Gastrocnemius medialis (tissue), 4 donors: ENCODE measurements at regions not wholly inside any gene's neighbourhood (a gene's known extent, or its start where the extent isn't known, plus 50 kb on each side); places are given as distances from the start of the nearest gene placed in this dataset.

Experiments used
- ATAC-seq, 2 donors: fragments of 150-250 bp; one replicate each; pipeline ENCODE4 v1.9.1; 2016
- DNase-seq, 2 donors: peaks; one replicate each; pipeline ENCODE4 v3.0.0-alpha.2; 2019
- H3K27ac ChIP-seq, 4 donors: fragments of 200-600 bp; sonication (generic); 1 replicate in 1 of 4; 2 replicates in 3 of 4; pipeline ENCODE4 v1.5.1; 2016 to 2018; ENCODE audit warnings: mild to moderate bottlenecking in 2 of 4, moderate library complexity in 1 of 4
- H3K27me3 ChIP-seq, 3 donors: fragments of 200-600 bp; sonication (generic) in 2 of 3; 1 replicate in 1 of 3; 2 replicates in 2 of 3; pipeline versions ENCODE4 v1.5.1 to v1.6.0; 2016 to 2019; ENCODE audit warnings: mild to moderate bottlenecking in 1 of 3, moderate library complexity in 1 of 3
- H3K36me3 ChIP-seq, 2 donors: fragments of 200-600 bp; sonication (generic) in 1 of 2; one replicate each; pipeline ENCODE4 v1.5.1; 2017 to 2018
- H3K4me1 ChIP-seq, 2 donors: fragments of 200-600 bp; sonication (generic) in 1 of 2; one replicate each; pipeline ENCODE4 v1.5.1; 2016 to 2017; ENCODE audit warnings: mild to moderate bottlenecking in 2 of 2
- H3K4me3 ChIP-seq, 4 donors: fragments of 200-600 bp; sonication (generic) in 3 of 4; 1 replicate in 1 of 4; 2 replicates in 3 of 4; pipeline ENCODE4 v1.5.1; 2016 to 2019; ENCODE audit warnings: mild to moderate bottlenecking in 2 of 4
- H3K9me3 ChIP-seq, 3 donors: fragments of 200-600 bp; sonication (generic) in 2 of 3; 1 replicate in 1 of 3; 2 replicates in 2 of 3; pipeline ENCODE4 v1.5.1; 2016 to 2019
- POLR2A ChIP-seq, 2 donors: fragments of 450-650 bp; IDR thresholded peaks; one replicate each; pipeline ENCODE4 v1.6.1; 2017; ENCODE audit warnings: antibody characterized with exemption in 2 of 2, mild to moderate bottlenecking in 2 of 2, moderate library complexity in 2 of 2
- in situ Hi-C, 4 donors: fragments of 200-750 bp; cut with MboI; loops; one replicate each; pipeline versions ENCODE4 v1.15.0 to v1.8.0; 2017; ENCODE audit warnings: low sequenced_read_pairs in 4 of 4
- intact Hi-C: fragments of 100-400 bp; cut with DNase I; formaldehyde crosslinking; loops from one replicate; pipeline ENCODE4 v1.15.1; 2023; ENCODE audit warnings: low total_unique reads
- TF ChIP-seq, protein P1 (sequence below), 5 experiments: fragments of 450-650 bp in 3 of 5; fragments of 200-600 bp in 2 of 5; sonication (generic) in 2 of 5; IDR thresholded peaks in 4 of 5; conservative IDR thresholded peaks in 1 of 5; 1 replicate in 4 of 5; 2 replicates in 1 of 5; pipeline ENCODE4 v1.5.1; 2016 to 2019; ENCODE audit warnings: antibody characterized with exemption in 5 of 5, mild to moderate bottlenecking in 3 of 5, moderate library complexity in 3 of 5

DNA sequence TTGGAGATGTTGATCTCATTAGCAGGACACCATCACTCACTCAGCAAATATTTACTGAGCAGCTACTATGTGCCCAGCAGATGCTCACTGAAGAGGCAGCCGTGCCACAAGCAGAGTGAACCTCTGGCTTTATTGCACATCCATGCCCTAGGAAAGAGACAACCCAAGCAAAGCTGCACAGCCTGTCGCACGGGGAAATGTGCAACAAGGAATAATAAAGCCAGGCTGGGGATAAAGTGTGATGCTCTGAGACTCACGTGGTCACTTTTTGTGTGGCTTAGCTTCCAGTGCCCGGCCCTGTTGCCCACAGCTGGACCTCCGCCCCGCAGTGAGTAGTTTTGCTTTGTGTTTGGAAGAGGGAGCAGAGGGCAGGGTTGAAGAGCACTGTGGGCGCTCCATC is 130.4 kb upstream of the CDH4 start:
- H3K4me1 ChIP-seq: no peaks in the 10 kb centered on the region
- TF ChIP-seq, protein P1, sequence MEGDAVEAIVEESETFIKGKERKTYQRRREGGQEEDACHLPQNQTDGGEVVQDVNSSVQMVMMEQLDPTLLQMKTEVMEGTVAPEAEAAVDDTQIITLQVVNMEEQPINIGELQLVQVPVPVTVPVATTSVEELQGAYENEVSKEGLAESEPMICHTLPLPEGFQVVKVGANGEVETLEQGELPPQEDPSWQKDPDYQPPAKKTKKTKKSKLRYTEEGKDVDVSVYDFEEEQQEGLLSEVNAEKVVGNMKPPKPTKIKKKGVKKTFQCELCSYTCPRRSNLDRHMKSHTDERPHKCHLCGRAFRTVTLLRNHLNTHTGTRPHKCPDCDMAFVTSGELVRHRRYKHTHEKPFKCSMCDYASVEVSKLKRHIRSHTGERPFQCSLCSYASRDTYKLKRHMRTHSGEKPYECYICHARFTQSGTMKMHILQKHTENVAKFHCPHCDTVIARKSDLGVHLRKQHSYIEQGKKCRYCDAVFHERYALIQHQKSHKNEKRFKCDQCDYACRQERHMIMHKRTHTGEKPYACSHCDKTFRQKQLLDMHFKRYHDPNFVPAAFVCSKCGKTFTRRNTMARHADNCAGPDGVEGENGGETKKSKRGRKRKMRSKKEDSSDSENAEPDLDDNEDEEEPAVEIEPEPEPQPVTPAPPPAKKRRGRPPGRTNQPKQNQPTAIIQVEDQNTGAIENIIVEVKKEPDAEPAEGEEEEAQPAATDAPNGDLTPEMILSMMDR (IDR thresholded peaks at IDR 0.05 in 4 of 5, conservative IDR thresholded peaks at IDR 0.05 in 1 of 5): no peak
- TF ChIP-seq POLR2A (IDR thresholded peaks at IDR 0.05): no peak
- no peak overlapping the region for H3K4me3 ChIP-seq
- intact Hi-C loops (loop anchor here (2.0 kb wide), 1 partner anchor 911 kb away; no protein-coding TSS in a partner anchor), in situ Hi-C loops (loop anchor here in 1 of 4 donors (10.0 to 25.0 kb wide), 2 partner anchors 907 to 1059 kb away; no protein-coding TSS in a partner anchor)
- H3K27ac ChIP-seq: no peak overlapping the region
- DNase-seq (no peak), ATAC-seq (no peak)
- no peaks in the 10 kb centered on the region for H3K9me3 ChIP-seq
- no peaks in the 10 kb centered on the region for H3K36me3 ChIP-seq
- peaks cover 0 to 4% (median 2%) of the 10 kb centered on the region in 3 donors for H3K27me3 ChIP-seq

DNA sequence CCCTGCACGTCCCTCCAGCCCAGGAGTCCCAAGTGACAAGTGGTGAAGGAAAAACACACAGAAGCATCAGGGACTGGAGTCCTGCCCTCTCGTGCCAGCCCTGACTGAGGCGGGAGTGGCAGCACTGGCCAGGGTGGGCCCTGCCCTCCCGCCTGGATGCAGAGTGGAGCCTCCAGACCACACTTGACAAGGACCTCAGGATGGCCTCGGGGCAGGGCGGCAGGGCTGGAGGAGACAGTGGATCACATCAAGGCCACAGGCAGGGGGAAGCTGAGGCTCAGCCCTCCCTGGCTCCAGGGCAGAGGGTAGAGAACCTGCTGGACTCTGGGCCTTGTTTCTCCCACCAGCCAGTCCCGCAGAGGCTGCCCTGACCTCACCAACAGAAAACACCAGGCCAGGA is 128.8 kb upstream of the CDH4 start:
- in situ Hi-C loops (loop anchor here in 1 of 4 donors (10.0 to 25.0 kb wide), 2 partner anchors 908 to 1061 kb away; no protein-coding TSS in a partner anchor), intact Hi-C loops (no loop called here)
- no peaks in the 10 kb centered on the region for H3K4me1 ChIP-seq
- H3K36me3 ChIP-seq: no peaks in the 10 kb centered on the region
- no peak for TF ChIP-seq POLR2A (IDR thresholded peaks at IDR 0.05)
- TF ChIP-seq, protein P1 (IDR thresholded peaks at IDR 0.05 in 4 of 5, conservative IDR thresholded peaks at IDR 0.05 in 1 of 5): no peak
- no peak for DNase-seq
- no peak overlapping the region for H3K27ac ChIP-seq
- H3K4me3 ChIP-seq: no peak overlapping the region
- H3K9me3 ChIP-seq: no peaks in the 10 kb centered on the region
- H3K27me3 ChIP-seq: peaks cover 0 to 4% (median 2%) of the 10 kb centered on the region in 3 donors
- ATAC-seq: no peak

DNA sequence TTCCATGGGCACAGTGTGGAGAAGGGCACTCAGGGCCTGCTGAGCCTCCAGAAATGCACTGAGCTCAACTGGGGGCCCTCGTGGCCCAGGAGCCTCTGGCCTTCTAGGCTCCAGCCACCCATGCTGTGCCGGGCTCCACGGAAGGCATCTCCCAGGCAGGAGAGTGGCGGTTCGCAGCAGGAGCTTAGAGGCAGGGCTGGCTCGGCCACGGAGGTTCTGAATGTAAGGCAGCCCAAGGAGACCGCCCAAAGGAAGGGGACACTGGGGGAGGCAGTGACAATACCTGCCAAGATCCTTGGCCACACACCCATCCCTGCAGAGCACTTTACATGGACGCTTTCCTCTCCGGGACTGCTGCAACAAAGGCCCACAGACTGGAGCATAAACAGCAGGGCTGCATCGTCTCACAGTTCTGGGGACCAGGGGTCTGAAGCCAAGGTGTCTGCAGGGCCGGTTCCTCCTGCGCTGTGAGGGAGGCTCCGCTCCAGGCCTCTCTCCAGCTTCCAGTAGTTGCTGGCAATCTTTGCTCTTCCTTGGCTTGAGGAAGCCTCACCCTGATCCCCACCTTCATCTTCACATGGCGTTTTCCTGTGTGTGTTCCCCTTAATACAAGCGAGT is 128.2 kb upstream of the CDH4 start:
- H3K9me3 ChIP-seq: no peaks in the 10 kb centered on the region
- in situ Hi-C loops: loop anchor here in 1 of 4 donors (10.0 to 25.0 kb wide), 2 partner anchors 909 to 1062 kb away; no protein-coding TSS in a partner anchor
- TF ChIP-seq POLR2A (IDR thresholded peaks at IDR 0.05): no peak
- TF ChIP-seq, protein P1 (IDR thresholded peaks at IDR 0.05 in 4 of 5, conservative IDR thresholded peaks at IDR 0.05 in 1 of 5): no peak
- no peaks in the 10 kb centered on the region for H3K36me3 ChIP-seq
- H3K4me3 ChIP-seq: no peak overlapping the region
- ATAC-seq (no peak), DNase-seq (no peak)
- H3K27me3 ChIP-seq: peaks cover 0 to 4% (median 2%) of the 10 kb centered on the region in 3 donors
- intact Hi-C loops: no loop called here
- H3K4me1 ChIP-seq: no peaks in the 10 kb centered on the region
- H3K27ac ChIP-seq: no peak overlapping the region

DNA sequence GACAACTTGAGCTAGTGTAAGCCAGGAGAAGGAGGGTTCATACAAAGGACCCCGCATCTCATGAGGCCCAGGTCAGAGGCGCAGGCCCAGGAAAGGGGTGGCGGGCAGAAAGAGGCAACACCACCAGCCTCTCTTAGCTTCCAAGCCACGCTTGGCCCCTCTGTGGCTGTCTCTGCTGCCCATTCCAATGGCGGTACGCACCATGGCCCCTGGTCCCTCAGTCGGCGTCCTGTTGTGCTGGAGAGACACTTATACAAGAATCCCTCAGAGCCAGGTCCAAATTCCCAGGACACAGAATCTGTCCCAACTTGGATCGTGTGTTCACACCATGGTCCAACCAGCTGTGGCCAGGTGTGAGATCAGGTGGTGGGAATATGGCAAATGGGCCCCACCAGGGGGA is 127.0 kb upstream of the CDH4 start:
- H3K4me3 ChIP-seq: no peak overlapping the region
- no peak for ATAC-seq
- intact Hi-C loops: no loop called here
- no peak overlapping the region for H3K27ac ChIP-seq
- no peak for DNase-seq
- no peaks in the 10 kb centered on the region for H3K36me3 ChIP-seq
- no peaks in the 10 kb centered on the region for H3K9me3 ChIP-seq
- in situ Hi-C loops: loop anchor here in 1 of 4 donors (10.0 kb wide), 1 partner anchor 910 kb away; no protein-coding TSS in a partner anchor
- H3K4me1 ChIP-seq: no peaks in the 10 kb centered on the region
- H3K27me3 ChIP-seq: no peaks in the 10 kb centered on the region
- TF ChIP-seq, protein P1 (IDR thresholded peaks at IDR 0.05 in 4 of 5, conservative IDR thresholded peaks at IDR 0.05 in 1 of 5): no peak
- TF ChIP-seq POLR2A (IDR thresholded peaks at IDR 0.05): no peak
